SU-DHL-6 (cell line): ENCODE measurements at regions not wholly inside any gene's neighbourhood (a gene's known extent, or its start where the extent isn't known, plus 50 kb on each side); places are given as distances from the start of the nearest gene placed in this dataset.

Source experiments
- H2AFZ ChIP-seq: fragments of 200-600 bp; sonication (generic); 2 replicates; pipeline ENCODE4 v1.6.1; 2014; ENCODE audit warnings: low read depth, mild to moderate bottlenecking, moderate library complexity, mixed read lengths, antibody characterized with exemption, low read length; ENCODE audit not compliant: severe bottlenecking
- H3F3A ChIP-seq: fragments of 200-600 bp; shearing (Covaris generic); 2 replicates; pipeline ENCODE4 v1.6.0; 2016; ENCODE audit warnings: antibody characterized with exemption, mild to moderate bottlenecking; ENCODE audit not compliant: insufficient read depth
- H3K27ac ChIP-seq: fragments of 200-600 bp; sonication (generic); 2 replicates; pipeline ENCODE4 v1.5.1; 2016; ENCODE audit warnings: low read depth, mild to moderate bottlenecking, low read length, moderate library complexity, mixed read lengths
- H3K27me3 ChIP-seq: fragments of 200-600 bp; sonication (generic), shearing (Covaris generic); 2 replicates; pipeline ENCODE4 v1.6.0; 2014; ENCODE audit warnings: mild to moderate bottlenecking, low read length
- H3K36me3 ChIP-seq: fragments of 200-600 bp; sonication (generic); 2 replicates; pipeline ENCODE4 v1.6.1; 2014; ENCODE audit warnings: mild to moderate bottlenecking, low read length, mixed read lengths
- H3K4me2 ChIP-seq: fragments of 300-600, 200-600 bp; shearing (Covaris generic), sonication (generic); 2 replicates; pipeline ENCODE4 v1.6.0; 2014; ENCODE audit warnings: low read length, low read depth, mild to moderate bottlenecking; ENCODE audit not compliant: poor library complexity, severe bottlenecking
- H3K4me3 ChIP-seq: fragments of 200-600 bp; sonication (generic); 2 replicates; pipeline ENCODE4 v1.5.1; 2014; ENCODE audit warnings: antibody characterized with exemption, low read length, mild to moderate bottlenecking, mixed read lengths; ENCODE audit not compliant: insufficient read depth, poor library complexity, severe bottlenecking
- H3K79me2 ChIP-seq: fragments of 200-600 bp; sonication (generic); 2 replicates; pipeline ENCODE4 v1.6.1; 2014; ENCODE audit warnings: mild to moderate bottlenecking, low read length, moderate library complexity; ENCODE audit not compliant: insufficient read depth
- H3K9ac ChIP-seq: fragments of 200-600 bp; sonication (generic); 2 replicates; pipeline ENCODE4 v1.7.0; 2014; ENCODE audit warnings: mild to moderate bottlenecking, low read length
- H3K9me2 ChIP-seq: fragments of 200-600 bp; sonication (generic); replicated peaks from 2 replicates; pipeline ENCODE4 v1.6.1; 2014; ENCODE audit warnings: low read length; ENCODE audit not compliant: insufficient read depth
- H3K9me3 ChIP-seq: fragments of 200-600 bp; sonication (generic); 2 replicates; pipeline ENCODE4 v1.6.1; 2014; ENCODE audit warnings: low read length, mixed read lengths; ENCODE audit not compliant: insufficient read depth
- H4K20me1 ChIP-seq: fragments of 200-600 bp; sonication (generic); 2 replicates; pipeline ENCODE4 v1.6.1; 2014; ENCODE audit warnings: low read depth, mild to moderate bottlenecking, antibody characterized with exemption, low read length, moderate library complexity, mixed read lengths
- EZH2phosphoT487 ChIP-seq: fragments of 200-600 bp; sonication (generic), shearing (Covaris generic); conservative IDR thresholded peaks from 2 replicates; pipeline ENCODE4 v1.6.1; 2018; ENCODE audit warnings: mild to moderate bottlenecking, antibody characterized with exemption, low read length, moderate library complexity, mixed read lengths
- TF ChIP-seq, protein P1 (sequence below): fragments of 200-600 bp; sonication (generic); IDR thresholded peaks from one replicate; pipeline ENCODE4 v1.5.1; 2017; ENCODE audit warnings: antibody characterized with exemption, mild to moderate bottlenecking, low read length, moderate library complexity; ENCODE audit not compliant: insufficient read depth, poor library complexity, severe bottlenecking

DNA sequence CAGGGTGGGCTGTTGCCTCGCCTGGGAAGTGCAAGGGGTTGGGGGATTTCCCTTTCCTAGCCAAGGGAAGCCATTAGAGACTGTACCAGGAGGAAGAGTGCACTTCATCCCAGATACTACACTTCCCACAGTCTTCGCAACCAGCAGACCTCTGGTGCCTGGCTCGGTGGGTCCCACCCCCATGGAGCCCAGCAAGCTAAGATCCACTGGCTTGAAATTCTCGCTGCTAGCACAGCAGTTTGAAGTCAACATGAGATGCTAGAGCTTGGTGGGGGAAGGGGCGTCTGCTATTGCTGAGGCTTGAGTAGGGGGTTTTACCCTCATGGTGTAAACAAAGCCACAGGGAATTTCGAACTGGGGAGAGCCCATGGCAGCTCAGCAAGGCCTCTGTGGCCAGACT lies 586.4 kb downstream of the HTR1A start:
- H4K20me1 ChIP-seq: no peaks in the 10 kb centered on the region
- TF ChIP-seq EZH2phosphoT487: no peak
- TF ChIP-seq, protein P1, sequence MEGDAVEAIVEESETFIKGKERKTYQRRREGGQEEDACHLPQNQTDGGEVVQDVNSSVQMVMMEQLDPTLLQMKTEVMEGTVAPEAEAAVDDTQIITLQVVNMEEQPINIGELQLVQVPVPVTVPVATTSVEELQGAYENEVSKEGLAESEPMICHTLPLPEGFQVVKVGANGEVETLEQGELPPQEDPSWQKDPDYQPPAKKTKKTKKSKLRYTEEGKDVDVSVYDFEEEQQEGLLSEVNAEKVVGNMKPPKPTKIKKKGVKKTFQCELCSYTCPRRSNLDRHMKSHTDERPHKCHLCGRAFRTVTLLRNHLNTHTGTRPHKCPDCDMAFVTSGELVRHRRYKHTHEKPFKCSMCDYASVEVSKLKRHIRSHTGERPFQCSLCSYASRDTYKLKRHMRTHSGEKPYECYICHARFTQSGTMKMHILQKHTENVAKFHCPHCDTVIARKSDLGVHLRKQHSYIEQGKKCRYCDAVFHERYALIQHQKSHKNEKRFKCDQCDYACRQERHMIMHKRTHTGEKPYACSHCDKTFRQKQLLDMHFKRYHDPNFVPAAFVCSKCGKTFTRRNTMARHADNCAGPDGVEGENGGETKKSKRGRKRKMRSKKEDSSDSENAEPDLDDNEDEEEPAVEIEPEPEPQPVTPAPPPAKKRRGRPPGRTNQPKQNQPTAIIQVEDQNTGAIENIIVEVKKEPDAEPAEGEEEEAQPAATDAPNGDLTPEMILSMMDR: no peak
- H3K27ac ChIP-seq: no peak overlapping the region

DNA sequence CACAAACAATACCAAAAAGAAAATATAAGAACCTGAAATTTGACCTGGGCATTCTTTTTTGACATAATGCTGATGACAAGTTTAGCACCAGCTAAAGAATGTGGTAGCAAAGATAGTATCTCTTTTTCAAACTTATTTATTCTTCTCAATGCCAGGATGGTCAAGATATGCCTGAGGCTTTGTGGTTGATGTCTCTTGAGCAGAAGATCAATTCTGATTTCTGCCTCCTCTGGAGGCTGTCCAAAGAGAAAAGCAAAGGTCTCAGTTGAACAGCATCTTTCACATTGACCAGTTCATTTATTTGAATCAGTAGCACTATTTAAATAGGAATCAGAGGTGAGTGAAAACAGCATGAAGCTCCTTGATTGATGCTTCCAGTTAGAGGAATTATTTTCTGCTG lies 588.2 kb downstream of the HTR1A start:
- Histone ChIP-seq H3K4me3 (no peak overlapping the region), H4K20me1 (no peaks in the 10 kb centered on the region), H3K27me3 (no peaks in the 10 kb centered on the region), H3F3A (no peaks in the 10 kb centered on the region), H2AFZ (no peak overlapping the region), H3K36me3 (no peaks in the 10 kb centered on the region), H3K4me2 (no peak overlapping the region), H3K9me2 (no peaks in the 10 kb centered on the region; the same call in 1 of the 2 replicates), H3K9me3 (no peaks in the 10 kb centered on the region), H3K9ac (no peak overlapping the region), H3K27ac (no peak overlapping the region), H3K79me2 (no peaks in the 10 kb centered on the region)
- TF ChIP-seq, protein P1: no peak
- no peak for TF ChIP-seq EZH2phosphoT487

More for the DNA sequence above, 586.4 kb downstream of the HTR1A start:
- Histone ChIP-seq H3K9me2 (no peaks in the 10 kb centered on the region; the same call in 1 of the 2 replicates), H2AFZ (no peak overlapping the region), H3K27me3 (no peaks in the 10 kb centered on the region), H3K9me3 (no peaks in the 10 kb centered on the region), H3K4me3 (no peak overlapping the region), H3K4me2 (no peak overlapping the region), H3K36me3 (no peaks in the 10 kb centered on the region), H3K9ac (no peak overlapping the region), H3K79me2 (no peaks in the 10 kb centered on the region), H3F3A (no peaks in the 10 kb centered on the region)

DNA sequence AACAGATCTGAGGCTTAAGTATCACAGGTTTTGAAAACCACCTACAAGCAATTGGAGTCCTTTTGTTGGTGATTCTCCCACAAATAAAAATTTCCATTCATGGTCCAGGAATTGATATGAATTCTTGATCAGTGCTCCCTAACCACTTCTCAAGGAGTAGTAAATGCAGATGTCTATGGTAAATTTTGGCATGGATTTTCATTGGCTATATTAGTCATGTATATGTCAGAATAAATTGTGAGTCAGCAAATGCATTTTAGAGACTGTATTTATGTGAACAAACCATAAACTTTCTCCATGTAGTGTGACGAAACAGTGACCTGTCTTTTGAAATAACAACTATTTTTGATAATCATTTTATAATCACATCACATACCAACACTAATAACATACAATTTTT lies 611.1 kb downstream of the HTR1A start:
- H4K20me1 ChIP-seq: no peaks in the 10 kb centered on the region
- no peak overlapping the region for H3K4me3 ChIP-seq
- no peak overlapping the region for H3K4me2 ChIP-seq
- no peak overlapping the region for H3K9ac ChIP-seq
- TF ChIP-seq EZH2phosphoT487: no peak
- TF ChIP-seq, protein P1: no peak
- no peak overlapping the region for H2AFZ ChIP-seq
- H3K27ac ChIP-seq: no peak overlapping the region
- no peaks in the 10 kb centered on the region for H3K79me2 ChIP-seq
- H3K36me3 ChIP-seq: no peaks in the 10 kb centered on the region
- no peaks in the 10 kb centered on the region for H3K27me3 ChIP-seq
- no peaks in the 10 kb centered on the region for H3K9me2 ChIP-seq
- no peaks in the 10 kb centered on the region for H3F3A ChIP-seq
- H3K9me3 ChIP-seq: no peaks in the 10 kb centered on the region
